Superior temporal gyrus (tissue), 1 donor: ENCODE measurements at regions not wholly inside any gene's neighbourhood (a gene's known extent, or its start where the extent isn't known, plus 50 kb on each side); places are given as distances from the start of the nearest gene placed in this dataset.

Source experiments
- DNase-seq: peaks from one replicate; pipeline ENCODE4 v3.0.0-alpha.2; 2016; ENCODE audit errors: extremely low spot score

DNA sequence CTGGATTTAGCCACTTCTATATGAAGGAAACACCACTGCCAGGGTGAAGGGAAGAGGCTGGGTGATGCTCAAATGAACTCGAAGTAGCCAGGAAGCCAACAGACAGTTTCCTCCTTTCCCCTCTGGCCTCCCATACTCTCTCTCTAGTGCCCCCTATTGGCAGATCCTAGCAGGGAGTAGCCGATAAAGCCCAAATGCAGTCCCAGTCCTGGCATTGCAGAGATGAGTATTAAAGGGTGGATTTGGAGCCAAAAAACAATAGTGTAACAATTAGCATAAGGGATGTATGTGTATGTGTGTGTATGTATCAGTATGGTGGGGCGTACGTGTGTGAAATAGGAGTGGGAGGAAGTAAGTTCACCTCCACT is 213.8 kb upstream of the LDB2 start:
- peak; percentile 63 for DNase-seq

- DNase-seq: no peak
Measured at GRCh38 chr4:17109126-17109525, 210.7 kb upstream of the LDB2 start.

- DNase-seq: no peak
Measured at GRCh38 chr4:17103231-17103630, 204.8 kb upstream of the LDB2 start.

DNA sequence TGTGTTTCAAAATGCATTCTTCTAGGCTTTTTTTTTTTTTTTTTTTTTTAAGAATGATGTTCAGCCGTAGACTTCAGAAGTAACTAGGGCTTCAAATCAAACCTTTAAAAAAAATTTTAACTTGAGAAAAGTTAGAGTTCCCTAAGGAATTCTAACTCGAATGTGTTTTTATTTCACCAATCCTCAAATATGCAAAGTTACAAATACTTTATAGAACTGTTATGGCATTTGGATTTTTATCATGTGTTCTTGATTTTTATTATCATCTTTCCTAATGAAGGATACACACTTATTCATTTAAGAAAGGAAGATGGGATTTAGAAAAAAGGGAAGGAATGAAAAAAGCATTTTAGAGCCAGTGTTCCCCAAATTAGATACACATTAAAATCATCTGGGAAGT is 200.6 kb upstream of the LDB2 start:
- no peak for DNase-seq

GRCh38 chr4:17098401-17098800 is 200.0 kb upstream of the LDB2 start:
- no peak for DNase-seq

GRCh38 chr4:17097362-17097761 is 198.9 kb upstream of the LDB2 start:
- DNase-seq: no peak

GRCh38 chr4:17096692-17097091 is 198.2 kb upstream of the LDB2 start:
- no peak for DNase-seq

DNA sequence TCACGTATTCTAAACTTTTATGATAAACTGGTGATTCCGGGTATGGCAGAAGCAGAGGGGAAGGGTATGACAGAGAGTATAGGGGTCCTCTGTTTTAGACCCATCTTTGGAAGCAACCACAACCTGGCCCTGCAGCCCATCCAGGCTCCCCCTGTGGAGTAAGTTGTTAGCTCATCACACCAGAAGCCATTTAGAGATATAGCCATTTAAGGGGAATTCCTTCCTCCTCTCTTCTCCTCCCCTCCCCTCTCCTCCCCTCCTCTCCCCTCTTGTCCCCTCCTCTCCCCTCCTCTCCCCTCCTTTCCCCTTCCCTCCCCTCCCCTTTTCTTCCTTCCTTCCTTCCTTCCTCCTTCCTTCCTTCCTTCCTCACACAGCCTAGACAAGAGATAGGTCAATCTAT is 197.3 kb upstream of the LDB2 start:
- DNase-seq: no peak

- DNase-seq: no peak
Measured at GRCh38 chr4:17094876-17095210, 196.4 kb upstream of the LDB2 start.

DNA sequence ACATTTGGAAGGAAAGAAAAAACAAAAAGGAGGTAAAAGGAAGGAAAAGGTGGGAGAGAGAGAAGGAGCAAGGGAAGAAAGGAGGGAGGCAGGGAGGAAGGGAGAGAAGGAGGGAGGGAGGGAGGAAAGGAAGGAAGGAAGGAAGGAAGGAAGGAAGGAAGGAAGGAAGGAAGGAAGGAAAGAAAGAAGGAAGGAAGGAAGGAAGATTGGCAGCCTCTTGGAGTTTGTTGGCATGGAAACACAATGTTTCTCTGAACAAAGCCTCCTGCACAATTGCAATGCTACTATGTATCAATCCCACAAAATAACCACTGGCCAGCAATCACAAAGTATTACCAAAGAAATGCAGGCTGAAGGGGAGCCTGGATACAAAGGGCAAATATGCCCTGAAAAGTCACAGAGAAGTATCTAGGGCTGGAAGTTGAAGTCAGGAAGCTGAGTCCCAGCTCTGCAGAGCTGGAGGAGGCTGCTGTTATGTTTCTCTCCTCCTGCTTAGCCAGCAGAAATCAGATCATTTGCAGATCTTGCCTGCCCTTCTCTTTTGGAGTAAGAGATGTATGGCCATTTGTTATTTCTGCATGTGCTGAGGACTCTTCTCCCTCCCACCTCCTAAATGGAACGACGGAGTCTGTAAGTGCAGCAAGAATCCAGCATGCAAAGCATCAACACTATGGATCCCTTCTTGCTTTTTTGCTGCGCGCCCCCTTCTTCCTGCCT is 195.9 kb upstream of the LDB2 start:
- no peak for DNase-seq

- no peak for DNase-seq
Measured at GRCh38 chr4:17093481-17093880, 195.0 kb upstream of the LDB2 start.

DNA sequence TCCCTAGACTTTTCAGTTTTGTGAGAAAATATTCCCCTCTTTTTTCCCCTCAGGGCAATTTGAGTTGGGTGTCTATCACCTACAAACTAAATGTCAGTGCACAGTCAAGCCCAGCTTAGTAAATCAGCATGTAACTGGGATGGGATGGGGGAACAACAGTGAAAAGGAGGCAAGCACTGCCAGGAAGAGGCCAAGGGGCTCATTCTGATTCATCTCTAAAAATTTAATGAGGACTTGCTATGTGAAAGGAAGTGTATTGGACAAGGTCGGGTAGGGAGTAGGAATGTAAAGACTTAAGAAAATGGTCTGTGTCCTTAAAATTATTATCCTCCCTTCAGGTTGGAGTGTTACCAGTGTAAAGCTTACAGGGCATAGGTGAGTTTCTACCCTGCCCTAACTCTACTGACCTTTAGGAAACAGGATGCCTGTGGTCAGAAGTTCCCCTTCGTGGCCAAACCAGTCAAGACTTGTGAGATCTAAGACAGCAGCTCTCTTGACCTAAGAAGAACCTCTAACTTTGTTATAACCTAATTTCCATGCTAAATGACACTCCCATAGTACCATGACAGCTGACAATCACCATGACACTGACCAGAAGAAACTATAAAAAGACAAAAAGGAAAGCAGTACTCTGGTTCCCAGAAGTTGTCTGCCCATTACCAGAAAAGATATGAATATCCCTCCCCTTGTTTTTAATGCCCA is 194.4 kb upstream of the LDB2 start:
- DNase-seq: no peak

DNA sequence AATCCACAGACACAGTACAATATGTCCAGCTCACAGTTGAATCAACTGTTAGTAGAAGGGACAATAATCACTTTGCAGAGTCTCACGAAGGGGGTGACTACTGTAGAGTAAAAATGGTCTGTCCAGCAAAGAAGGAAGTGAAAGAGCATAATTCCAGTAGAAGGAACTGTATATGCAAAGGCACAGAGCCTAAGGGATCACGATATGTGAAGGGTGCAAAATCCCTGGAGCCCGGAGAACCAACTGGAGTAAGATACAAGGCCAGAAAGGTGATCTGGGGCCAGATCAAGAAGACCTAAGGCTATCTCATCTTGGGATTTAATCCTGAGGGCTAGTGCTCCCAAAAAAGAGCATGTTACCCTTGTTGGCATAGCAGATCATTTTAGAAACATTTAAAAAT is 192.7 kb upstream of the LDB2 start:
- no peak for DNase-seq

DNA sequence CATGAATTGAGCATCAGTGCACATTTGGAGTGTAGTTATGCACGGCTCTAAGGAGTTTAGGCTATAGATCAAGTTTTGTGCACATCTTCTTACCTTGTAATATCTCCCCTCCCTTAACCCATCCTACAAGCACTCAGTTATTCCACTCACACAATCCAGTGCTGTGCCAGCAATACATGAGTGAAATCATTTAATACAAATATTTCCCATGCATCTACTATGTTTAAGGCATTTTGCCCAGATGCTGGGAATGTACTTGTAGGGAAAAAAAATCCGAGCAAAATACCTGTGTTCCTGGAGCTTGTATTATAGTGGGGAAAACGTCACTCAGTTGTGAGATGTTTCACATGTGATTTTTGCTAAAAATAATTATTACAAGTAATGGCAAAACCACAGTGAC is 191.6 kb upstream of the LDB2 start:
- no peak for DNase-seq

DNA sequence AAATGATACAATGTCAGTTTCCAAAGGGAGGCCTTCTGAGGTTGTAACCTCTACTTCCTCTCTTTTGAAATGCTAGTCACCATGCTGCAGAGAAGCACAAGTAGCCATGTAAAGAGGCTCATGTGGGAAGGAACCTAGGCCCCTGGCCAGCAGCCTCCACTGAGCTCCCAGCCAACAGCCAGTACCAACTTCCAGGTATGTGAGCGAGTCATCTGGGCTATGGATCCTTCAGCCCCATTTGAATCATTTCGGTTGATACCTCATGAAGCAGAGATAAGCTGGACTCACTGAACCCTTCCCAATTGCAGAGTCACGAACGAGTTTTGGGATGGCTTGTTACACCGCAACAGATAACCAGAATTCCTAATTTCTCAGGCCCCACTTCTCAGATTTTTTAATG is 187.0 kb upstream of the LDB2 start:
- DNase-seq: no peak

GRCh38 chr4:17082186-17082585 is 183.7 kb upstream of the LDB2 start:
- DNase-seq: no peak

DNA sequence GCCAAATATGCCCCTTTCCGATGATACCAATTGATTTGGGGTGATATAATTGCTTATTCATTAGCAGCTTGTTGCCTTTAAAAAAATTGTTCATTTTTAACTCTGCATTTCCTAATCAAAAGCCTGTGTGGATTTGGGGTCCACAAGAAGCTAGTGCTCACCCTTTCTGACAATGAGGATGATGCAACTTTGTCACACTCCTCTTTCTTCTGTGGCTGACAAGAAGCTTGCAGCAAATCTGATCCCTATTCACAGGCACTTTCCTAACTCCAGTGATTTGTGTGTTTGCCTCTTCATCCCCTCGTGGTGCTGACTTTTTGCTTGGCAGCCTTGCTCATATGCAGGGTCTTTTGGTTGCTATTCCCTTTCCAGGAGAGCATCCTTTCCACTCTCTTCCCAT is 182.7 kb upstream of the LDB2 start:
- DNase-seq: no peak

DNA sequence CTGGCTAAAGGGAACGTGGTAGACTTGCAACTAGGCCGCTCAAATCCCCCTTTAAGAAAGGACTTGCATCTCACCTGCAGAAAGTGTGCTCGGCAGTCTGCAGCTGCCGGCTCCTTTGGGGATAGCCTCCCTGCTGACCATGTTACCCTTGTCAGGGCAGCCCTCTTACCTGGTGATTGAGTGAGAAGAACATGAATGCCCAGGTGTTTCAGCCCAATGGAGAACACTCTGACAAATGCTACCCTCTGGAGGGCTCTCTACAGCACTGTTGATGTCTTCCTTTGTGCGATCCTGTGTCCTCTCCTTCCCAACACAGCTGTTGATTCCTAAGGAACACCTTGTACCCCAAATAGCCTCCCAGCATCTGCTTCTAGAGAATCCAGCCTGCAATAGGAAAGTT is 178.7 kb upstream of the LDB2 start:
- DNase-seq: no peak

GRCh38 chr4:17072483-17072882 is 174.0 kb upstream of the LDB2 start:
- no peak for DNase-seq

GRCh38 chr4:17068891-17069290 is 170.4 kb upstream of the LDB2 start:
- no peak for DNase-seq

- DNase-seq: no peak
Measured at GRCh38 chr4:17068392-17068791, 169.9 kb upstream of the LDB2 start.

DNA sequence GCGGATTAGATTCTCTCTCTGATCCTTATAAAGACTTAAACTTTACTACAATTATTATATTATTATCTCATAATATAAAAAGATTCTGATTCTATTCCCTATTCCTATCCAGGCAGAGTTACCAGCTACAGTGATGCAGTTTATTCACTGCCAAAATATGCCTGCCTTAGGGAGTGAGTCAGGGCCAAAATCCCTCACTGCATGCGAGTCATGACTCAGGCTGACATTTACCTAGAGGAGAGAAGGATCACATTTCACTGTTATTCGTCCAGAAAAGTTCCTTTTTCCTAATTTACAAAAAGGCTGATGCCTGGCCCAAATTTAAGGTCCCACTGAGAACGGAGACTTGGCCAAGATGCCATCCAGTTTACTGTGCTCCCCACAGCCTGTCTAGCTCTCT is 168.5 kb upstream of the LDB2 start:
- no peak for DNase-seq

DNA sequence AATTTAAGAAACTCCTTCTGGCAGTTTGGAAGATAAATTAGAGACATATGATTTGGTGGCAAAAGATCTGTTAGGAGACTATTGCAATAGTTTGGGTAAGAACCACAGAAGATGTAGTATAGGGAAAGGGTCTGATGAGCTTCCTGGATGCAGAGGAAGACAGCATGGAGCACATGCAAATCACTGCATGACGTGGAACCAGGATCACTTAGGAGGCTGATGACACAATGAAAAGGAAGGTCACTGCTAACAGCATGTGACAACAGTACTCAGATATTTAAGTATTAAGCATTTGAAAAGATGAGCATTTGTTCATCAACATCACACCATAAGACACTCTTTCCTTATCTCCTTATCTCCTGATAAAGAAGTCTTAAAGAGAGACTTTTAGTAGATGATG is 167.8 kb upstream of the LDB2 start:
- DNase-seq: no peak

DNA sequence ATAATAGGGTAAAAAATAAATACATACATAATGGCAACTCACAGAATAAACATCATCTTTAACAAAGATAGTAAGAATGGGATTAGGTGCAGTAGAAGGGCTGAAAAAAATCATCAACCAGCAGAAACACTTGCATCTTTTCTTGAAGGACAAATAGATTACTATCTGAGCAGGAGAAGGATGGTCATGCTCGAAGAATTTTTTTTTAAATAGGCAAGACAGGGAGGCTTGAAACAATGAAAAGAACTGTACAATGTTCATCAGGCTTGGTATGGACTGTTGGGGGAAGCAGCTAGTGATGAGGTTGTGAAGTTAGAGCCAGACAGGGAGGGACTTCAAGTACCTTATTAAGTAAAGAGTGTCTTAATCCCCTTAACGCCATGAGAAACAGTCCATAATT is 167.4 kb upstream of the LDB2 start:
- DNase-seq: no peak
